Cardiac fibroblast (primary cell): ENCODE measurements at regions not wholly inside any gene's neighbourhood (a gene's known extent, or its start where the extent isn't known, plus 50 kb on each side); places are given as distances from the start of the nearest gene placed in this dataset.

Experiments used
- DNase-seq, 2 donors: peaks; one replicate each; pipeline versions ENCODE4 v3.0.0 to v3.0.0-alpha.2; 2010; ENCODE audit warnings: low read depth in 2 of 2
- H3K4me3 ChIP-seq, 2 donors: replicated peaks in 1 of 2; 1 replicate in 1 of 2; 2 replicates in 1 of 2; pipeline ENCODE4 v1.5.1; 2011; ENCODE audit warnings: low read depth in 2 of 2, low read length in 2 of 2, mild to moderate bottlenecking in 2 of 2, moderate library complexity in 1 of 2
- TF ChIP-seq, protein P1 (sequence below): IDR thresholded peaks from one replicate; pipeline ENCODE4 v1.5.1; 2011; ENCODE audit warnings: low read depth, mild to moderate bottlenecking, low read length, inconsistent platforms

DNA sequence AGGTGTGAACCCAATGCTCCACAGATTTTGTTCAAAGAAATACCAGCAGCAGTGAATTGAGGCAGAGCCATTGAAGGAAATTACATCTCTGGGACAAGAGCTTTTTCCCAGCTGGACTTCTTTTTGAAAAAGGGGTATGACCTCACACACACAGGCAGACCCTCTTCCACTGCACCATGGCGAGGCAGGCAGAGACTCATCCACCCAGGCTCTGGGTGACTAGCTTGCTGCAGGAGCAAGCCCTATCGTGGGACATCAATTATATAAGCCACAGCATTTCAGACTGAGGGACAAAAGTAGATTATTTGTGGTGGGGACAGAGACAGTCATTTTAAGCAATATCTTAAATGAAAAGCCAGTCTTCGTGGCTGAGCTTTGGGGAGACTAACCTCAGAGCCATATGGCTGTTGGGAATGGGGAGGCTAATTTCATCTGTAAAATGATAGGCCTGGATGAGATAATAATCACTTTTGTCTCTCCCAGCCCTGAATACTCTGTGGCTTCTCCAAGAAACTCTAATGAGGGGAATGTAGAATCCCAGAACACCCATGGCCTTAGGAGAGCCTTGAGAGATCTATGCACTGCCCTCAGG, 113.1 kb upstream of the TNC start:
- no peak for DNase-seq
- TF ChIP-seq, protein P1, sequence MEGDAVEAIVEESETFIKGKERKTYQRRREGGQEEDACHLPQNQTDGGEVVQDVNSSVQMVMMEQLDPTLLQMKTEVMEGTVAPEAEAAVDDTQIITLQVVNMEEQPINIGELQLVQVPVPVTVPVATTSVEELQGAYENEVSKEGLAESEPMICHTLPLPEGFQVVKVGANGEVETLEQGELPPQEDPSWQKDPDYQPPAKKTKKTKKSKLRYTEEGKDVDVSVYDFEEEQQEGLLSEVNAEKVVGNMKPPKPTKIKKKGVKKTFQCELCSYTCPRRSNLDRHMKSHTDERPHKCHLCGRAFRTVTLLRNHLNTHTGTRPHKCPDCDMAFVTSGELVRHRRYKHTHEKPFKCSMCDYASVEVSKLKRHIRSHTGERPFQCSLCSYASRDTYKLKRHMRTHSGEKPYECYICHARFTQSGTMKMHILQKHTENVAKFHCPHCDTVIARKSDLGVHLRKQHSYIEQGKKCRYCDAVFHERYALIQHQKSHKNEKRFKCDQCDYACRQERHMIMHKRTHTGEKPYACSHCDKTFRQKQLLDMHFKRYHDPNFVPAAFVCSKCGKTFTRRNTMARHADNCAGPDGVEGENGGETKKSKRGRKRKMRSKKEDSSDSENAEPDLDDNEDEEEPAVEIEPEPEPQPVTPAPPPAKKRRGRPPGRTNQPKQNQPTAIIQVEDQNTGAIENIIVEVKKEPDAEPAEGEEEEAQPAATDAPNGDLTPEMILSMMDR: no peak
- H3K4me3 ChIP-seq: no peak overlapping the region

DNA sequence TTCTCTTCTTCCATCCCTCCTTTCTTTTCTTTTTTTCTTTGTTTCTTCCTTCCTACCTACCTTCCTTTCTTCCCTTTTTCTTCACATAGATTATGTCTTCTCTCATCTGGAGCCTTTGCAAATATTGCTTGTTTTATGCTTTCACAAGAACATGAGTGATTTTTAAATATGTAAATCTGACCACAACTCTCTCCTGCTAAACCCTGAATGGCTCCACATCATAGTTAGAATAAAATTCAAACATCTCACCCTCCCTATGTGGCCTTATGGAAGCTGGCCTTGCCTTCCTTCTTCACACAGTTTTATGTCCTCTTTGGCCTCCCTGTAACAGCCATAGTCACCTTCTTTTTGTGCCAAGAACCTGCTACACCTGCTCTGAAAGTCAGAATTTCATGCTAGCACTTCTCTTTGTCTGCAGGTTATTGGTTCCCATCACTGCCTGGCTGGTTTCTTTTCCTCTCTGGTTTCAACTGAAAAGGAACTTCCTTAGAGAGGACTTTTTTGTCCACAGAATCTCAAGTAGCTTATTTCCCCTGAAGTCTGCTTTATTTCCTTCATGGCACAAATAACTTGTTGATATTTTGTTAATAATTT, 114.3 kb upstream of the TNC start:
- H3K4me3 ChIP-seq: no peak overlapping the region
- TF ChIP-seq, protein P1: no peak
- DNase-seq: no peak

DNA sequence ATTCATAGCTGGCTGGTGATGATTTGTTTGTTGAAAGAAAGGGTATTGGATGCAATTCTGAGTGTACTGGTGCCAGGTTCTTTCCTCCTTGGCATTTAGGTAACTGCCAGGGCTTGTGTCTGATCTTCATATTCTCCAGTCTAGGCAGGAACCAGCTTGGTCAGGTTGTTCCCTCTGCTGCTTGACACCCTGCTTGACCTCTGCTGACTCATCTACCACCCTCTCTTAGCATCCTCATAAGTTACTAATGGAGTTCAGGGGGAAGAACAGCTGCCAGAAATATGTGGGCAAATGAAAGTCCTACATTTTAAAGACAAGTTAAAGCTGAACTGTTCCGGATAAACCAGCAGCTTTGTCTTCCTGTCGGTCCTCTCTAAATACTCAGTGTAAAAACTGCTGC, 116.1 kb upstream of the TNC start:
- TF ChIP-seq, protein P1: no peak
- no peak overlapping the region for H3K4me3 ChIP-seq
- DNase-seq: peak; percentile 49 to 68

DNA sequence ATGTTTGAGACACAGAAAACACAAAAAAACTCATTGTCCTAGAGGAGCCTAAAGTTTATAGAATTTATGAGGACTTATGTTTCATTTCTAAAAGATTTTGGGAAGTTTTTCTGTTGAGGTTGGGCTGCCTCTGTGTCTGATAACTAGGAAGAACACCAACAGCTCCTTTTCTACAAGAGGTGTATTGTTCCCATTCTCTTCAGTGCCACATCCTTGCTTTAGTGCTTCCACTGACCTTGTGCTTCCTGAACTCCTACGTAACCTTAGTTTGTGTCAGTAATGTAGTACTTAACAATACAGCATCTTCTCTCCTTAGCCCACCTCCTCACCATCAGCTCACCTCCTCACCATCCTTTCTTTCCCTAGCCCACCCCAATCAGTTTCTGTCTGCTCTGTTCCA, 117.3 kb upstream of the TNC start:
- TF ChIP-seq, protein P1: no peak
- H3K4me3 ChIP-seq: no peak overlapping the region
- DNase-seq: no peak

DNA sequence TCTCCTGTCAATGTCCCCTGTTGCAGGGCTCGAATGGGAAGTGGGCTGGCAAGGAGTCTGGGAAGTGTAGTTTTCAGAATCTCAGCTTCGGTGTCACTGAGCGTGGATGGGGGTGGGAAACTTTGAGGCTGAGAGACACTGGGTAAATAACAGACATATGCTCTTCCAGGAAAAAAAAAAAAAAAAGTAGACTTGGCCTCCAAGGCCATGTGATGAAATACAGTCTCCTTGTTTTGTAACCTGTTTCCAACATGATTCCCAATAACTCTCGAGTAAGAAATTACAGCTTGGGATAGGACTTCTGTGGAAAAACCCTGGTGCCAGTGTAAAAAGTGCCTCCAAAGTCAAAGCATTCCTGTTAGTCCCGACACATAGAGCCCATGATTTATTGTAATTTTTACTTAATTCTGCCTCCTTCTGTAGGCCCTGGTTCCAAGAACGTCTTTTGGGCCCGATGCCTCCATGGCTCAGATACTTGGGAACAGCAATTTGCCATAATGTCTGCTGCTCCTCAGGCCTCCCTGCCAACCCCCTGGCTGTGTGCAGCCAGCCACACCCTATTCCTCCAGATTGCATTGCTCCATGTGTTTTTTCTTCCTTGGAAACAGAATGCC, 119.5 kb upstream of the TNC start:
- H3K4me3 ChIP-seq: no peak overlapping the region
- DNase-seq: peak; percentile 8 to 9
- TF ChIP-seq, protein P1: no peak

DNA sequence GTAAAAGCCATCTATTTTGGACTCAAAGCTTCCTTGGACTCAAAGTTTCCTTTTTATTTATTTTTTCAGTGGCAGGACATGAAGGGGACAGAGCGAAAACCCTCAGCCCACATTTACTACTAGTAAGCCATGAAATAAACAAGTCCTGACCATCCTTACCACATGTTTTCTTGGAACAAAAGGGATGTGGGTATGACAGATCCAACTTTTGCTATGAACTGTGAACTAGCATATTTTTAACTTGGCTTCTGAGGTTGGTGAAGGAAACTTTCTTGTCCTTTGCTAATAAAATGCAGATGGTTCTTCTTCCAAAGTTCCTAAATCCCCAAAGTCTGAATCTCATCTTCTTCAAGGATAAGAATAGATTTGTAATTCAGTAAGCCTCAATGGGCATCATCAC, 122.7 kb upstream of the TNC start:
- no peak for DNase-seq
- H3K4me3 ChIP-seq: no peak overlapping the region
- TF ChIP-seq, protein P1: no peak
